ENCODE measurements at regions not wholly inside any gene's neighbourhood (a gene's known extent, or its start where the extent isn't known, plus 50 kb on each side); places are given as distances from the start of the nearest gene placed in this dataset.
"Not testable (repeated sequence)": the region's sequence is repeated elsewhere in the genome, so short reads cannot be mapped to it uniquely, and the experiment has no call there.

- not testable (repeated sequence) for TF ChIP-seq CTCF (IDR thresholded peaks at IDR 0.05); POLR2A (IDR thresholded peaks at IDR 0.05; ENCODE audit: low read depth); POLR2AphosphoS5 (IDR thresholded peaks at IDR 0.05); EP300 (IDR thresholded peaks at IDR 0.05)
These were observed 100.4 kb upstream of the CCZ1B start for GRCh38 chr7:6926193-6927174.

All from esophagus muscularis mucosa (tissue), 4 donors.